ENCODE measurements at regions not wholly inside any gene's neighbourhood (a gene's known extent, or its start where the extent isn't known, plus 50 kb on each side); places are given as distances from the start of the nearest gene placed in this dataset.

GRCh38 chr2:122885436-122885835 is 1130.0 kb downstream of the TSN start:
- POLR2A ChIA-PET, result no interaction called here
- intact Hi-C loops (cut with micrococcal nuclease; ENCODE audit: unreplicated experiment), result no loop called here
- H3K4me1 Mint-ChIP-seq (ENCODE audit: low read depth, unreplicated experiment), result no peaks in the 10 kb centered on the region

GRCh38 chr2:122886479-122887145 is 1131.2 kb downstream of the TSN start:
- H3K27ac Mint-ChIP-seq (ENCODE audit: unreplicated experiment), result no peak overlapping the region
- Histone ChIP-seq H3K9me3 (no peaks in the 10 kb centered on the region), H3K4me3 (ENCODE audit: low read depth, low read length) (no peak overlapping the region), H3K36me3 (ENCODE audit: control insufficient read depth, insufficient read depth, low read length) (no peaks in the 10 kb centered on the region), H3K27me3 (replicated peaks; ENCODE audit: control insufficient read depth, insufficient read depth, low read length) (no peaks in the 10 kb centered on the region), H3K4me1 (no peaks in the 10 kb centered on the region)
- intact Hi-C loops (cut with micrococcal nuclease; ENCODE audit: unreplicated experiment), result no loop called here
- H3K27me3 Mint-ChIP-seq (ENCODE audit: insufficient read depth, unreplicated experiment), result peaks cover 5% of the 10 kb centered on the region
- BruUV-seq (replicated peaks), result no TSS peak
- ChIA-PET CTCF (no interaction called here), POLR2A (no interaction called here)
- H3K4me1 Mint-ChIP-seq (ENCODE audit: low read depth, unreplicated experiment), result no peaks in the 10 kb centered on the region
- H3K4me3 Mint-ChIP-seq (ENCODE audit: unreplicated experiment), result no peak overlapping the region
- no peaks in the 10 kb centered on the region for H3K9me3 Mint-ChIP-seq (ENCODE audit: unreplicated experiment)
- no peak for DNase-seq
- TF ChIP-seq CTCF (IDR thresholded peaks at IDR 0.05; ENCODE audit: insufficient read depth in 1 of 2, low read depth in 1 of 2, low read length in 1 of 2, severe bottlenecking in 1 of 2, unreplicated experiment in 1 of 2), result no peak
- H3K36me3 Mint-ChIP-seq (ENCODE audit: insufficient read depth, unreplicated experiment), result no peaks in the 10 kb centered on the region

More at GRCh38 chr2:122885436-122885835, 1130.0 kb downstream of the TSN start:
- H3K36me3 ChIP-seq (ENCODE audit: control insufficient read depth, insufficient read depth, low read length), result no peaks in the 10 kb centered on the region
- BruUV-seq (replicated peaks), result no TSS peak
- H3K9me3 Mint-ChIP-seq (ENCODE audit: unreplicated experiment), result no peaks in the 10 kb centered on the region
- no peak overlapping the region for H3K27ac Mint-ChIP-seq (ENCODE audit: unreplicated experiment)
- H3K4me3 Mint-ChIP-seq (ENCODE audit: unreplicated experiment), result no peak overlapping the region
- no peaks in the 10 kb centered on the region for H3K27me3 ChIP-seq (replicated peaks; ENCODE audit: control insufficient read depth, insufficient read depth, low read length)
- peaks cover 5% of the 10 kb centered on the region for H3K27me3 Mint-ChIP-seq (ENCODE audit: insufficient read depth, unreplicated experiment)
- CTCF ChIA-PET, result no interaction called here
- no peaks in the 10 kb centered on the region for H3K36me3 Mint-ChIP-seq (ENCODE audit: insufficient read depth, unreplicated experiment)
- TF ChIP-seq CTCF (IDR thresholded peaks at IDR 0.05; ENCODE audit: insufficient read depth in 1 of 2, low read depth in 1 of 2, low read length in 1 of 2, severe bottlenecking in 1 of 2, unreplicated experiment in 1 of 2), result no peak
- H3K9me3 ChIP-seq, result no peaks in the 10 kb centered on the region
- DNase-seq, result no peak
- H3K4me1 ChIP-seq, result no peaks in the 10 kb centered on the region
- no peak overlapping the region for H3K4me3 ChIP-seq (ENCODE audit: low read depth, low read length)

- no peak for TF ChIP-seq CTCF (IDR thresholded peaks at IDR 0.05; ENCODE audit: insufficient read depth in 1 of 2, low read depth in 1 of 2, low read length in 1 of 2, severe bottlenecking in 1 of 2, unreplicated experiment in 1 of 2)
- ChIA-PET CTCF (no interaction called here), POLR2A (no interaction called here)
- H3K4me3 Mint-ChIP-seq (ENCODE audit: unreplicated experiment), result no peak overlapping the region
- intact Hi-C loops (cut with micrococcal nuclease; ENCODE audit: unreplicated experiment), result no loop called here
- H3K27me3 ChIP-seq (replicated peaks; ENCODE audit: control insufficient read depth, insufficient read depth, low read length), result no peaks in the 10 kb centered on the region
- peaks cover 3% of the 10 kb centered on the region for H3K27me3 Mint-ChIP-seq (ENCODE audit: insufficient read depth, unreplicated experiment)
- BruUV-seq (replicated peaks), result no TSS peak
- no peaks in the 10 kb centered on the region for H3K36me3 Mint-ChIP-seq (ENCODE audit: insufficient read depth, unreplicated experiment)
- H3K36me3 ChIP-seq (ENCODE audit: control insufficient read depth, insufficient read depth, low read length), result no peaks in the 10 kb centered on the region
- no peak for DNase-seq
- no peaks in the 10 kb centered on the region for H3K4me1 ChIP-seq
- H3K9me3 ChIP-seq, result no peaks in the 10 kb centered on the region
- H3K4me1 Mint-ChIP-seq (ENCODE audit: low read depth, unreplicated experiment), result no peaks in the 10 kb centered on the region
- H3K9me3 Mint-ChIP-seq (ENCODE audit: unreplicated experiment), result peaks cover 9% of the 10 kb centered on the region
- H3K27ac Mint-ChIP-seq (ENCODE audit: unreplicated experiment), result no peak overlapping the region
- no peak overlapping the region for H3K4me3 ChIP-seq (ENCODE audit: low read depth, low read length)
Observed at GRCh38 chr2:122899614-122900013, 1125.5 kb upstream of the CNTNAP5 start.
